GM21717 (cell line): ENCODE measurements at regions not wholly inside any gene's neighbourhood (a gene's known extent, or its start where the extent isn't known, plus 50 kb on each side); places are given as distances from the start of the nearest gene placed in this dataset.

ENCODE experiments used
- ATAC-seq: cut with Tn5 transposase; IDR thresholded peaks from one replicate; pipeline ENCODE4 v1.9.1; 2021; ENCODE audit warnings: mild to moderate bottlenecking, moderate library complexity; ENCODE audit not compliant: unreplicated experiment

GRCh38 chr6:98769546-98769945, 64.8 kb upstream of the POU3F2 start:
- no peak for ATAC-seq

- ATAC-seq = no peak
These were observed 59.2 kb upstream of the POU3F2 start for GRCh38 chr6:98775205-98775604.

GRCh38 chr6:98777762-98778161, 56.6 kb upstream of the POU3F2 start:
- ATAC-seq = peak; percentile 100

- ATAC-seq = no peak
These were observed 54.8 kb upstream of the POU3F2 start for GRCh38 chr6:98779618-98780017.

GRCh38 chr6:98782772-98783171, 51.6 kb upstream of the POU3F2 start:
- ATAC-seq = no peak

GRCh38 chr6:98783578-98783977, 50.8 kb upstream of the POU3F2 start:
- no peak for ATAC-seq
